CD4-positive, alpha-beta T cell treated with Interferon gamma for 1 hour (primary cell): ENCODE measurements at regions not wholly inside any gene's neighbourhood (a gene's known extent, or its start where the extent isn't known, plus 50 kb on each side); places are given as distances from the start of the nearest gene placed in this dataset.
"Not testable (repeated sequence)": the region's sequence is repeated elsewhere in the genome, so short reads cannot be mapped to it uniquely, and the experiment has no call there.

Source experiments
- DNase-seq: peaks from one replicate; pipeline ENCODE4 v3.0.0-alpha.2; 2020

DNA sequence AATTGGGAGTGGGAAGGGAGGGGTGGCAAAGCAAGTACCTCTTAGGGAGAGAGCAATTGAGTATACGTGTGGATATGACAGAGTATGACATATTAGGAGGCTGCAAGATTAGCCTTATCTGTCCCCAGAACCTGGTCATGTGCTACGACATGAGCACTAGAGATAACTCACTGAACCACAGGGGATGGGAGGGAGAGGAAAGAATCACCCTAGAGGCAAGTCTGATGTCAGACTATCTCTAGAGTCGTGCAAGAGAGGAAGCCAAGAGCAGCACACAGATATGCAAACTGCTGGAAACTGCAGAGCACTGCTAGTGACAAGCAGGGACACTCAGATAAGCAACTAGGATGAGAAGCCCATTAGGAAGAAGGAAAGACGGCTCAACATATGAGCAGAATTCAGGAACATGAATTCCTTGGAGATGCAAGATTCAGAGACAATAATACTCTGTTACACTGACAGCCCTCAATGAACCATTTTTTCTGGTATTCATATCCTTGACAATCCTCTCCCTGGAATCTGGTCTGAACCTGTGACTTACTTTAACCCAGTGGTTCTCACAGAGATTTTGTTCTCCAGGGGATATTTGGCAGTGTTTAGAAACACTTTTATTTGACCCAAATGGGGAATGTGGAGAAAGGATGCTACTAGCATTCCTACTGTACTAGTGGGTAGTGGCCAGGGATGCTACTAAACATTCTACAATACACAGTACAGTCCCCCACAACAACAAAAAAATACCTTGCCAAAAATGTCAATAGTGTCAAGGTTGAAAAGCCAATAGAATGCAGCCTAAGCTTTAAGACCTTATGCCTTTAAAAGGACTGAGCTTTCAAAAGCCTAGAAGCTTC lies 84.0 kb upstream of the BMP2K start:
- DNase-seq = peak; percentile 7

DNA sequence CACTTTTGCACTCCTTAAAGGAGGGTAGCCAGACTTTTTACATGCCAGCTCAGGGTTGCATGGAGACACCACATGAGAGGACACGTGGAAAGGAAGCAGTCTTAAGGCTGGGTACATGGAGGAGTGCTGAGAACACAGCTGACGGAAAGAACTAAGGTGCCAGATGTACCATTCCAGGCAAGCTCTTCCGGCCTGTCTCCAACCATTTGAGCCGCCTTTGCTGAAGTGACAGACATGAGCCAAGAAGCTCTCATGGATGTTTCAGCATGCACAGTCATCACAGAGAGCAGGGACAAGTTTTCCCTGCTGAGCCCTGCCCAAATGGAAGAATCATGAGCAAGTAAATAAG lies 83.4 kb upstream of the BMP2K start:
- DNase-seq = no peak

DNA sequence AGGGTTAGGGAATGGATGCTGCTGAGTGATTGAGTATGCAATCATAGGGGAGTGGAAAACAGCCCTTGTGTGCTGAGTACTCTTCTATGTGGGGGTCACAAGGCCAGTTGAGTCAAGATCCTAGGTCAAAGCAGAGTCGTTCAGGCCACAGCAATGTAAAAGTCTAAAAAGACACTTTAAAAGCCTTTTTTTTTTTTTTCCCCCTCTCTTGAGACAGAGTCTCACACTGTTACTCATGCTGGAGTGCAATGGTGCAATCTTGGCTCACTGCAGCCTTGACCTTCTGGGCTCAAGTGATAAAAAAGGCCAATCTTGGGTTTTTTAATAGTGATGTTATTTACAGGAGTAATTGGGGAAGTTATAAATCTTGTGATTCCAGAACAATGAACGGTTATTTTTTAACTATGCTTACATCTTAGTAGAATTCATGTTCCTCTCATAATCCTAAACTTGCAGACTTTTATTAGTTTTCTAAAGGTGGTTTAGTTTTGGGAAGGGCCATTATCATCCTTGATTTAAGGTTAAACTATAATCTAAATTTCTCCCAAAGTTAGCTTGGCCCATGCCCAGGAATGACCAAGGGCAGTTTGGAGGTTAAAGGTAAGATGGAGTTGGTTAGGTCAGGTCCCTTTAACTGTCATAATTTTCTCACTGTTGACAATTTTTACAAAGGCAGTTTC lies 82.2 kb upstream of the BMP2K start:
- no peak for DNase-seq

DNA sequence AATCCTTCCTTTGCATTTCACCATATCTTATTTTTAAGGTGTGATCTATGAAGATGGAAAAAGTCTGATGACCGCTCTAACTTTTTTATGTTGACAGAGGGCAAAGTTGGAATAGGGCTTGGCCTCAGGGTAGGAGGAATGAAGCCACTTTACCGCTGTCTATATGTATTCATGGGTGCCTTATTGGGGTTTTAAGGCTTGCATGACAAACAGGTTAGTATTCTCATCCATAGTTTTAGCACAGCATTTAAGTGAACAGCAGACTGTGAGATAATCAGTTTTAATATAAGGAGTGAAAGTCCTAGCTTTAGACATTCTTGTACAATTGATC lies 81.7 kb upstream of the BMP2K start:
- DNase-seq = no peak

DNA sequence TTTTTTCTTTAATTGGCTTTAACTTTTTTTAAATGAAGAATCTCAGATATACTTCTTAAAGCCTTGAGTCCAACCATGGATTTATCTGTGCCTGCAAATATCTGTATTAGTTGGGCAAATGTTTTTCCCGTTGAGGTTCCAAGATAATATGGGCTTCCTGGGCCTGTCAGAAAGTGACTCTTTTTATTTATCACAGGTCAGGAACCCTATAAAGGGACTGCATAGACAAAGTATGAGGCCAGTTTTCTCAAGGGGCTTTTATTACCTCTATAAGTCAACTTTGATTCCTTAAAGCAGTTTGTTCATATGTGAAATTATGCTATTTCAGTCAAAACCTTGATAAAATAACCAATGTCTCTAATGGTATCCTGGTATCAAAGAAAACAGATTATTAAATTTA lies 80.2 kb upstream of the BMP2K start:
- DNase-seq = no peak

GRCh38 chr4:78703079-78703478 lies 73.1 kb upstream of the BMP2K start:
- no peak for DNase-seq

DNA sequence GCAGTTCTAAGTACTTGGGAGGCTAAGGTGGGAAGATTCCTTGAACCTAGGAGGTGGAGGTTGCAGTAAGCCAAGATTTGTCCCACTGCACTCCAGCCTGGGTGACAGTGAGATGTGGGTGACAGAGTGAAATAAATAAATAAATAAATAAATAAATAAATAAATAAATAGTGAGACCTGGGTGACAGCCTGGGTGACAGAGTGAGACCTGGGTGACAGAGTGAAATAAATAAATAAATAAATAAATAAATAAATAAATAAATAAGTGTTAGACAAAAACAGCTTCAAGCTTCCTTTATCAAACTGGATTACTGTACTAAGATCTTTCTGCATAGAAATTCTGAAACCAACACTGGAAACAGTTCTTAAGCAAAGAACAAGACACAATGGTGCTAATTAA lies 71.8 kb upstream of the BMP2K start:
- no peak for DNase-seq

- no peak for DNase-seq
These were observed 71.0 kb upstream of the BMP2K start for GRCh38 chr4:78704981-78705683.

GRCh38 chr4:78706302-78706701 lies 69.8 kb upstream of the BMP2K start:
- DNase-seq = no peak

DNA sequence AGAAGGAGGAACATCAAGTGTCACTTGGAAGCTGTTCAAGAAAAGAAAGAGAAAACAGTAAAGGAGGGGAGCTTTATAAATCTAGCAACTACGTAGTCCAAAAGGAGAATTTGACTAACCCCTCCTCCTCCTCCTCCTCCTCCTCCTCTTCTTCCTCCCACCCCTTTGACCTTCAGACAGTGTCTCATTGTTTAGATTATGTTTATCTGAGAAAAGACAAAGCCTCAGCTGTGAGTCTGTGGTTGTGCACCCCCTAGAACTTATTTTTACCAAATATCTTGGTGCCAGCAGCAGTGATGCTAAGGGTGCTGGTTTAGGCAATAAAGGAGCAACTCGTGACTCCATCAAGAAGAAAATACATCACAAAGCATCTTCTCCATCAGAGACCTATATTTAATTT lies 68.9 kb upstream of the BMP2K start:
- no peak for DNase-seq

DNA sequence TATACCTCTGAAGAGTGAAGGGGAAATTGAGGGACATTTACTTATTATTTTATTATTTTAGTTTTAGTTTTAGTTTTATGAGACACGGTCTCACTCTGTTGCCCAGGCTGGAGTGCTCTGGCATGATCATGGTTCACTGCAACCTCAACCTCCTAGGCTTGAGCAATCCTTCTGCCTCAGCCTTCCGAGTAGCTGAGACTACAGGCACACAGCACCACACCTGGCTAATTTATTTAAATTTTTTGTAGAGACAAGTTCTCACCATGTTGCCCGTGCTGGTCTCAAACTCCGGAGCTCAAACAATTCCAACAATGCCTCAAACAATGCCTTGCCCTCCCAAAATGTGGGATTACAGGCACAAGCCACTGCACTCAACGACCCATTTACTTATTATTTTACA lies 68.4 kb upstream of the BMP2K start:
- DNase-seq = no peak

DNA sequence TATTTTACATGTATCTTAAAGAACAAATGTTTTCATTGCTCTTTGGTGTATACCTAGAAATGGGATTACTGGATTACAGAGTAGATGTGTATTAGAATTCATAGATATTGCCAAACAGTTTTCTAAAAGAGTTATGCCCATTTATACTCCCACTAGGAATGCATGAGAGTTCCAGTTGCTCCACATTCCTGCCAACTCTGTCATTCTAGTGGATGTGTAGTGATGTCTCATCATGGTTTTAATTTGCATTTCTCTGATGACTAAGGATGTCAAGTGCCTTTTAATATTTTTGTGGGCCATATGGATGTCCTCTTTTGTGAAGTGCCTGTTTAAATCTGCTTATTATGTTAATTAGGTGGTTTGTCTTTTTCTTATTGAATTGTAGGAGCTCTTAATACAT lies 65.6 kb upstream of the BMP2K start:
- DNase-seq = no peak

DNA sequence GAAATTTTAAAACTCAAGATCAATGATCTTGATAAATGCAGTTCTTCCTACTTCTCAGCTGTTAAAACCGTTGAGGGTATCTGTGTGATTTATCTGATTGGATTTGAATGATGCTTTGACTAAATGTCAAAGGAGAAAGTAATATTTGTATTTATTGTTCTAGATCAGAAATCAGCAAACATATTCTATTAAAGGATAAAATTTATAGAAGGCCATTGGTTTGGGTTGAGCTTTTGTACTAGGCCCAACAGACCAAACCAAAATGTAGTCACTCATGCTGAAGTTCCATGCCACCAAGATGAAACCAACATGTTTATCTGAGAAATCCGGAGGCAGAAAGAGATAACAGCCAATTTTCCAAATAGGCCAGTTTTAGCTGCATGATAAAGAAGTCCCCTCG lies 64.5 kb upstream of the BMP2K start:
- no peak for DNase-seq

DNA sequence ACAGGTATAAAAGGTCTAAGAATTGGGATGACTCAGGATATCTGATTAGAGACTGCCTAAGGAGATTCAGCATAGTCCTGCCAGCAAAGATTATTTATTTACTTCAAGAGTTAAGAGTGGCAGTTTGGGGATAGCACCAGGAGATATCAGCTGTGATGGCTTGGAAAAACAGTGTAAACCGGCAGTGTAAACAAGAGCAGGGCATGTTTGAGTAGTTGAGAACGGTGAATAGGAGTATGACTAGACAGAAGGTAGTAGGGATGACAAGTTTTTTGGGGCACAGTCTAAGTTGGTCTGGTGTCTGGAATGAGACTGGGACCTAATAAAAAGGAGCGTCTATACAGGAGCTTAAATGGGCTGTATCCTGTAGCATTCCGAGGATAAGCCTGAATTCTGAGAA lies 61.6 kb upstream of the BMP2K start:
- not testable (repeated sequence) for DNase-seq

DNA sequence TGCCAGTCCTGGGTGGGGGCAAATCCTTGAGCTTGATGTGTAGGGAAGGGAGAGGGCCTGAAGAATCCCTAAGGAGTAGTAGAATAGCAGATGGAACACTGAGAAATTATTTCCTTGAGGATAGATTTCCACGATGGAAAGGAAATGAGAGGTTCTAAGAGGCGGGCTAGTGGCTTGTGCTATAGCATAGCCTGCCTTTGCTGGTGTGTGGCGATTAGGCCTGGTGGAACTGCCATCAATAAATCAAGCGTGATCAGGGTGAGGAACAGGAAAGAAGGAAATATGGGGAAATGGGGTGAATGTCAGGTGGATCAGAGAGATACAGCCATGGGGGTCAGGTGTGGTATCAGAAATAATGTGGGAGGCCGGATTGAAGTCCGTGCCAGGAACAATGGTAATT lies 60.8 kb upstream of the BMP2K start:
- not testable (repeated sequence) for DNase-seq

DNA sequence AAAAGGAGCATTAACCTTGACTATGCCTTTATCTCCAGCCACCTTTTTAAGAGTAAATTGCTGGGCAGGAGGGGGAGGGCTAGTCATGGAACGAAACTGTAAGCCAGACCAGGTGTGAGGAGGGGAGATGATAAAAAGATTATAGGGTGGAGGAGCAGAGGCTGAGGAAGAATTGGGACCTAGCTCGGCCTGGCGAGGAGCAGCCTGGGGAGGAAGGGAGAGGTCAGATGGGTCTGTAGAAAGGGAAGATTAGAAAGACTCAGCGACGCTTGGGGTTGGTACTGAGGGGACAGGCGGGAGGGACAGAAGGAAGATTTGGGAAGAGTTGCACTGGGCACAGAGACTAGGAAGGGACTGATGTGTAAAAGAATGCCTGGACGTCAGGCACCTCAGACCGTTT lies 58.4 kb upstream of the BMP2K start:
- DNase-seq = not testable (repeated sequence)

DNA sequence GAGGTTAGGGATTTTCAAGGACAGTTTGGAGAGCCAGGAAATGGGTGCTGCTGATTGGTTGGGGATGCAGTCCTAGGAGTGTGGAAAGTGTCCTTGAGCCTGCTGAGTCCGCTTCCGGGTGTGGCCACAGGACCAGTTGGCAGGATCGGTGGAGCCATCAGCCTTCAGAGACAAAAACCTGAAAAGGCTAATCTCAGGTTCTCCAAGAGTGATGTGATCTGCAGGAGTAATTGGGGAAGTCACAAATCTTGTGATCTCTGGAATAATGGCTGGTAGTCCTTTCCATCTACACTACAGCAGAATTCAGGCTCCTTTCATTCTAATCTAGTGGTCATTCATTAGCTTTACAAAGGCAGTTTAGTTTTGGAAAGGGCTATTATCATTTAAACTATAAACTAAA lies 55.9 kb upstream of the BMP2K start:
- no peak for DNase-seq

GRCh38 chr4:78720994-78721677 lies 55.0 kb upstream of the BMP2K start:
- DNase-seq = peak; percentile 2

DNA sequence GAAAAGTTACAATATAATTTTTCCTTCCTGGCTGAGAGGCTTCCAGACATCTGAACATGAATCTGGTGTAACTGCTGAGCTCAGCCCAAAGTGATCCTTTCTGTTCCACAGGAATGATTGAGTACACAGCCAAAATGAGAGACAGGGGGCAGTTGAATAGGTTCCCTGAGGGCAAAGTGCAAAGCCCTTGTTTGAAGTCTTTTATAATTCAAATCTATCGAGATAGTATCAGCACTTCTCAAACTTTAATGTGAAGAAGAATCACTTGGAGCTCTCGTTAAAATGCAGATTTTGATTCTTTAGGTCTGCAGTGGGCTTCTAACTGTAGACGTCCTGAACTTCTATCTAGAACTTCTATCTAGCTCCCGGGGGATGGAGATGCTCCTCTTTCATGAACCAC lies 54.4 kb upstream of the BMP2K start:
- DNase-seq = no peak

DNA sequence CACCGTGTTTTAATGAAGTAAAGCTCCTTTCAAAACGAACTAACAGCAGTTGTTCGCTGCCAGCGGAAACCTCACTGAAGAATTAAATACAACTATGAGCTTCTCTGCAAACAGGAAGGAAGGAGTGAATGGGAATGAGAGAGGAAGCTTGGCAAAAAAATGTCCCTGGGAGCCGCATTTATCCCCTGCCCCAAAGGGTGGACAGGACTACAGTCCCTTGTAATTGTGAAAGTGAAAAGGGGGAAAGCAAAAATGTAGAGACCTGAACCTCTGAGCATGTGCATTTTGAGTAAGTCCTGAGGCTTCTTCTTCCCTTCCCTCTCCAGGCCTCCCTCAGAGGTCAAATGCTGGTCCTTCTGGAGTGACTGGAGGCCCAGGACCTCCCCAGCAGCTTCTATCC lies 53.8 kb upstream of the BMP2K start:
- no peak for DNase-seq

GRCh38 chr4:78722878-78723277 lies 53.3 kb upstream of the BMP2K start:
- no peak for DNase-seq
